NB4 (cell line): ENCODE measurements at regions not wholly inside any gene's neighbourhood (a gene's known extent, or its start where the extent isn't known, plus 50 kb on each side); places are given as distances from the start of the nearest gene placed in this dataset.
"Not testable (repeated sequence)": the region's sequence is repeated elsewhere in the genome, so short reads cannot be mapped to it uniquely, and the experiment has no call there.

Source experiments
- DNase-seq: peaks from one replicate; pipeline ENCODE4 v3.0.0; 2010; ENCODE audit warnings: low read depth
- H3K4me3 ChIP-seq: one replicate; pipeline ENCODE4 v1.5.1; 2011; ENCODE audit warnings: mild to moderate bottlenecking, low read depth, low read length, moderate library complexity
- MYC ChIP-seq: IDR thresholded peaks from 2 replicates; pipeline ENCODE4 v1.6.1; 2011; ENCODE audit warnings: low read depth, low read length
- POLR2A ChIP-seq: IDR thresholded peaks from 2 replicates; pipeline ENCODE4 v1.6.1; 2011; ENCODE audit warnings: mild to moderate bottlenecking; ENCODE audit not compliant: insufficient read length; ENCODE audit errors: extremely low read depth
- TF ChIP-seq, protein P1 (sequence below): IDR thresholded peaks from 2 replicates; pipeline ENCODE4 v1.6.1; 2011; ENCODE audit warnings: low read depth, low read length
- TF ChIP-seq, protein P2 (sequence below): IDR thresholded peaks from one replicate; pipeline ENCODE4 v1.5.1; 2012; ENCODE audit warnings: low read depth, low read length

DNA sequence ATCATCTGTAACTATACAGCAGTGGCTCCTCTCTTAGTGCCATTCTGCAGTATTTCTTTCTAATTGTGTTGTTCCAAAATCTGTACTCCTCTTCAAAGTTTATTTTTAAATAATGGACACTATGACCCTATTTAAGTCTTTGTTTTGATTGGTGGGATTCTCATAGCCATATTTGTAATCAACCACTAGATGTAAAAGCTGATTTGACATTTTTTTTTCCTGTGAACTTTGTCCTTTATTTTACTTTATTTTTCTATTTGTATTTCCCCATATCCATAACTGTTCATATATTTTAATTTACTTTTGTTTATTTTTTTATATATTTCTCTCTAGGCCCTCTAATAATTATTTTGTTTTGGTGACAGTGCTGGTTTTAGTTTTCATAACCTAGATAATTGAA, 544.4 kb downstream of the KCNJ2 start:
- DNase-seq, result no peak
- no peak for TF ChIP-seq POLR2A
- TF ChIP-seq, protein P1, sequence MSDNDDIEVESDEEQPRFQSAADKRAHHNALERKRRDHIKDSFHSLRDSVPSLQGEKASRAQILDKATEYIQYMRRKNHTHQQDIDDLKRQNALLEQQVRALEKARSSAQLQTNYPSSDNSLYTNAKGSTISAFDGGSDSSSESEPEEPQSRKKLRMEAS, result no peak
- TF ChIP-seq MYC, result no peak
- TF ChIP-seq, protein P2, sequence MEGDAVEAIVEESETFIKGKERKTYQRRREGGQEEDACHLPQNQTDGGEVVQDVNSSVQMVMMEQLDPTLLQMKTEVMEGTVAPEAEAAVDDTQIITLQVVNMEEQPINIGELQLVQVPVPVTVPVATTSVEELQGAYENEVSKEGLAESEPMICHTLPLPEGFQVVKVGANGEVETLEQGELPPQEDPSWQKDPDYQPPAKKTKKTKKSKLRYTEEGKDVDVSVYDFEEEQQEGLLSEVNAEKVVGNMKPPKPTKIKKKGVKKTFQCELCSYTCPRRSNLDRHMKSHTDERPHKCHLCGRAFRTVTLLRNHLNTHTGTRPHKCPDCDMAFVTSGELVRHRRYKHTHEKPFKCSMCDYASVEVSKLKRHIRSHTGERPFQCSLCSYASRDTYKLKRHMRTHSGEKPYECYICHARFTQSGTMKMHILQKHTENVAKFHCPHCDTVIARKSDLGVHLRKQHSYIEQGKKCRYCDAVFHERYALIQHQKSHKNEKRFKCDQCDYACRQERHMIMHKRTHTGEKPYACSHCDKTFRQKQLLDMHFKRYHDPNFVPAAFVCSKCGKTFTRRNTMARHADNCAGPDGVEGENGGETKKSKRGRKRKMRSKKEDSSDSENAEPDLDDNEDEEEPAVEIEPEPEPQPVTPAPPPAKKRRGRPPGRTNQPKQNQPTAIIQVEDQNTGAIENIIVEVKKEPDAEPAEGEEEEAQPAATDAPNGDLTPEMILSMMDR, result no peak
- H3K4me3 ChIP-seq, result no peak overlapping the region

DNA sequence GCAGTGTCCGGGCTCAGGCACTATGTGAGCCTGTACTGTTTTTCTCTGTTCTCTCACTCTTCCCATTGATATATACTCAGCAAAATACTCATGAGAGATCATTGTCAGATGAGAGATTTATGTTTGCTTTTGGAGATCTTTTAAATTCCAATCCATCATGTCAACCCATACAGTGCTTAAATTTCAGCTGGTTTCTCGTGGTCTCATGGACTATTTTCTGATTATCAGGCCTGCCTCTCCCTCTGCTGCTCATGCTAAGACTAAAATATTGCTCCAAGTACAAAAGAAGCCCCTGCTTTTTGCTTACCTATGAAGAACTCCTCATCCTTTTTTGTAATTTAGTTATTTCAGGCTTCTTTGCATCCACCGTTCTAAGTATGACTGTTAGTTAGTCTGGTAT, 547.2 kb downstream of the KCNJ2 start:
- H3K4me3 ChIP-seq, result no peak overlapping the region
- no peak for DNase-seq
- TF ChIP-seq POLR2A, result no peak
- no peak for TF ChIP-seq MYC
- TF ChIP-seq, protein P2, result no peak
- TF ChIP-seq, protein P1, result no peak

DNA sequence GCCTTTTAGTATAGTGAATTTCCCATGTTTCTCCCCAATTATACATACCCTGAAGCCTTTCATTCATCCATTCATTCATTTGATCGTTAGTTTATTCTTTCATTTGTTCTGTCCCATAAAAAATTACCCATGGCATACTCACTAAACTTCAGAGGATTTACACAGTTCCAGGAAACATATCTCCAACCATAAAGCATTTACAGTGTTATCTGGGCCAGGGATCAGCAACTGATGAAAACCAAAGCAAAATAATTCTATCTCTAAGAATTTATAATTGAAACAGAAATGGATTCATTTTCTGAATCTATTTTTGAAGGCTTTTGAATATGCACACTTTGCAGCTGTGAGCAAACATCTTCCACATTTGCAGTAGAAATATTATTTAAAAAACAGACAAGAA, 547.7 kb downstream of the KCNJ2 start:
- no peak for DNase-seq
- H3K4me3 ChIP-seq, result no peak overlapping the region
- no peak for TF ChIP-seq MYC
- TF ChIP-seq POLR2A, result no peak
- TF ChIP-seq, protein P2, result no peak
- TF ChIP-seq, protein P1, result no peak

DNA sequence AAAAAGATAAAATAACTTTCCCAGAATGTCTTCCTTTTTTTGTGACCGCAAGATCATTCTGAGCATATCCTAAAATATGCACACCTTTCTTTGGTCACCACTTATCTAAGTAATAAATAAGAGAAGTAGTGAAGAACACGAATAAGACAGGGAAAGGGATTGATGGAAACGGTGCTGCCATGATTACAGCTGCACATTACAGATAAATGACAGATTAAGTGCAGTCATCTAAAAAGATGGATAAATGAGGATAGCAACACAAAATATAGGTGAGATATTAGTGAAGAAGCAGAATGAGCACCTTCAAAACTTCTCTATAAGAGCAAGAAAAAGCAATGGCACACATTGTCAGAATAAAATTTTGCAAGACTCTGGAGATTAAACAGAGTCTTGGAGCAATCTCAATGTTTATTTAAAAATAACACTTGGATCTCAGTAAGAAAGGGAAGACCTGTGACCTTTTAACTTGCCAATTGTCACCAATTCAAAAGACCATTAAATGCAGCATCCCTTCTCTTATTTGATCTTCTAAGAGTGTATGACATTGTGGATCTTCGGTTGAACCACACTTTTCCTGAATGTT, 567.1 kb downstream of the KCNJ2 start:
- TF ChIP-seq MYC, result no peak
- TF ChIP-seq, protein P2, result no peak
- TF ChIP-seq POLR2A, result no peak
- TF ChIP-seq, protein P1, result no peak
- H3K4me3 ChIP-seq, result no peak overlapping the region
- DNase-seq, result no peak

DNA sequence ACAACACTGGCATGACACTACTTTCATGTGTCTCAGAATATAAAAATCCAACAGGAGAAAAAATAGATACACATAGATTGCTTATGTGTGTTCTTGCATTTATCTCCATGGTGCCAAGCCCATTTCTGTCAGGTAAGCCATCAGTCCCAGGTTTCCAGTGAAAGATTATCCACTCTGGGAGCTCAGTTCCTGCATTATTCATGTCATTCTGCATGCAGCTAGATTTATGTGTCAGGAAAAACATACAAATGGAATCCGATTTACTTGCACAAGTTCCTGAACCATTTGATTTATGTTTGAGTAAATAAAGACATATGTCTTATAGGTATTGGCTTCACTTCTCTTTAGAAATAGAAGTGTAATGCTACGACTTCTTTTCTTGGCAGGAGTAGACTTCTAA, 569.7 kb downstream of the KCNJ2 start:
- TF ChIP-seq, protein P2, result no peak
- no peak for TF ChIP-seq POLR2A
- TF ChIP-seq, protein P1, result no peak
- DNase-seq, result no peak
- H3K4me3 ChIP-seq, result no peak overlapping the region

DNA sequence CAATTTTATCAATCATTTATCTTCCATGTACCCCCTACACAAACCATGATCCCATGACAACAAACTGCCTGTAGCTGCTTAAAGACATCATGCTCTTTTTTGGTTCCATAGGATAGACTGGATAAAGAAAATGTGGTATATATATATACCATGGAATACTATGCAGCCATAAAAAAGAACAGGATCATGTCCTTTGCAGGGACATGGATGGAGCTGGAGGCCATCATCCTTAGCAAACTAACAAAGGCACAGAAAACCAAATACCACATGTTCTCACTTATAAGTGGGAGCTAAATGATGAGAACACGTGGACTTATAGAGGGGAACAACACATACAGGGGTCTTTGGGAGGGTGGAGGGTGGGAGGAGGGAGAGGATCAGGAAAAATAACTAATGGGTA, 577.2 kb downstream of the KCNJ2 start:
- not testable (repeated sequence) for H3K4me3 ChIP-seq, DNase-seq
